HUES64 (cell line): ENCODE measurements at regions not wholly inside any gene's neighbourhood (a gene's known extent, or its start where the extent isn't known, plus 50 kb on each side); places are given as distances from the start of the nearest gene placed in this dataset.

Experiments used
- H3K27ac ChIP-seq: 2 replicates; pipeline ENCODE4 v1.7.0; 2013; ENCODE audit warnings: low read depth, low read length, inconsistent platforms
- H3K27me3 ChIP-seq: 2 replicates; pipeline ENCODE4 v1.6.1; 2013; ENCODE audit warnings: mild to moderate bottlenecking, low read length; ENCODE audit not compliant: insufficient read depth
- H3K36me3 ChIP-seq: 2 replicates; pipeline ENCODE4 v1.6.1; 2013; ENCODE audit warnings: mild to moderate bottlenecking, low read length; ENCODE audit not compliant: insufficient read depth
- H3K4me1 ChIP-seq: 2 replicates; pipeline ENCODE4 v1.6.1; 2013; ENCODE audit warnings: mild to moderate bottlenecking, low read length, moderate library complexity; ENCODE audit not compliant: insufficient read depth
- H3K4me3 ChIP-seq: 2 replicates; pipeline ENCODE4 v1.5.1; 2013; ENCODE audit warnings: mild to moderate bottlenecking, low read length, moderate library complexity
- H3K9ac ChIP-seq: 2 replicates; pipeline ENCODE4 v1.6.1; 2013; ENCODE audit warnings: mild to moderate bottlenecking, low read depth, low read length
- H3K9me3 ChIP-seq: 2 replicates; pipeline ENCODE4 v1.6.1; 2013; ENCODE audit warnings: low read depth, low read length; ENCODE audit not compliant: insufficient read depth
- WGBS: fragments of 150-250, 120-280 bp; methylation state at CpG from one replicate; pipeline ENCODE4 v1.1.7; 2013; ENCODE audit warnings: missing lambda C conversion rate; 5-methylcytosine and 5-hydroxymethylcytosine counted together

DNA sequence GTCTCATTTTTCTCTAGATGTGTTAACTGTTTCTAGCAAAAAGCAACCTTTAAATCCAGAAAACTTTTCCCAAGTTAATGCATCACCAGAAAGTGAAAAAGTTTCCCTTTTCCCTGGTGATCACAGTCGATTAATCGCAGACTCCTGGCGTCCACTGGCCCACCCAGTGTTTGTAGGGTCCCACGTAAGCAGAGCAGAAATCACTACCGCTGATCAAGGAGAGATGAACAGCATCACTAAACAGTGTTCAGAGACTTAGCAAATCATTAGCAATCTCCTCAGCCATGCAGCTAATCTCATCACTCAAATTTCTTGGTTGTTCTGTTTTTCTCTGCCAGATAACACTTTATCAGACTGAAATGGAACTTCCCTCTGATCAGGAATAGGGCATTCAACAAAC is 184.2 kb downstream of the EFNB2 start:
- 89% methylated on average over 5 of the region's 5 CpGs for whole genome bisulfite sequencing
- Histone ChIP-seq H3K4me1 (peaks cover 45% of the 10 kb centered on the region), H3K9ac (no peak overlapping the region), H3K27ac (no peak overlapping the region), H3K9me3 (no peaks in the 10 kb centered on the region), H3K4me3 (no peak overlapping the region), H3K36me3 (no peaks in the 10 kb centered on the region), H3K27me3 (peaks cover 25% of the 10 kb centered on the region)

DNA sequence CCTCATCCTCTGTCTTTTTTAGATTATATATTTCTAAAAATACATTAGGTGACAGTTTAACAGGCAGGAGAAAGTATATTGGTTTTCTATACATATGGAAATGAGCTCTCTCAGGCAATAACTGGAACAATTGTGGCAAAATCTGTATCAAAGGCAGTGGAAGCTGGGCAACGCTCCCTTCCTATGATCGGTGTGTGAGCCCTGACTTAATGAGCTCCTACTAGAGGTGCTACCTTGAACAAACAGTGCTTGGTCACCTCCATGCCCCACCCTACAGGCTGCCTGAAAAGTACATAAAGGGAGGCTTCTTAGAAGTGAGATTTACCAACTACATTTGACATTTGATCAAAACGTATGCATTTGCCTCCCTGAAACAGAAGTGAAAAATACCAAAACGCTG is 185.3 kb downstream of the EFNB2 start:
- no peak overlapping the region for H3K9ac ChIP-seq
- no peak overlapping the region for H3K27ac ChIP-seq
- H3K9me3 ChIP-seq: no peaks in the 10 kb centered on the region
- no peak overlapping the region for H3K4me3 ChIP-seq
- H3K4me1 ChIP-seq: peaks cover 45% of the 10 kb centered on the region
- H3K36me3 ChIP-seq: no peaks in the 10 kb centered on the region
- H3K27me3 ChIP-seq: peaks cover 25% of the 10 kb centered on the region
- 63% methylated on average over 4 of the region's 4 CpGs for WGBS

DNA sequence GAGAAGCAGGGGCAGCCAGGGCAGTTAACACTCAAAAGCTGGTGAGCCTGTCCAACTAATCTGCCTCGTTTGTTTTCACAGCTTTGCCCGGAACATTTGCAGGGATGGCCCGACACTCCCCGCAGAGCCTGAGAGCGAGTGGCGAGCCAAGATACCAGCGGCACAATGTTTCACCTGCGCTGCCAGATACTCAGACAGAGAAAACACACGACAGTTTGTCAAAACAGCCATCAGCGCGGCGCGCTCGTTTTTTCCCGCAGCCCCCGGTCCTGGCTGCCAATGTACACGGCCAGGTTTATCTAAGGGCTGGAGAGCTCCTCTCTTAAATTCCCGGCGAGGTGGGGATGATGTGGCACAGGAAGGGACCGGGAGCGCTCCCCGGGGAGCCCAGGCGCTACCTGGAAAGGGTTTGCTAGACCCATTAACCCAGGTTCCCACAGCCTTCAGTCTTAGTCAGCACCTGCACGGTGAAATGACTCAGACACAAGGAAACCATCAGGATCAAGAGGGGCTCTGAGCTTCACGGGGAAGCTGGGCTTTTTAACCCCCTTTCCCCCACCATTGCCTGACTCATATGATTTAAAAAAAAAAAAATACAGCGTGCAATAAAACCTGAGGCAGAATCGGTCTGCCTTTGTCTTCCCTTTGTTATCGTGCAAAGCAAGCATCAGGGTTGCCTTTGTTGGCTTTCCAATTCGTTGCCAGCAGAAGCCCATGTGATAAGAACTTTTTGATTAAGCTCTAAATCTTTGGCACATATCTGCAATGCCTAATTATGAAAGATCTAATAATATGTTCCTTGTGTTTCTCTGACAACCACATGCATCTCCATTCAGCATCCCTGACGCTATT is 186.2 kb downstream of the EFNB2 start:
- Histone ChIP-seq H3K36me3 (no peaks in the 10 kb centered on the region), H3K4me1 (peaks cover 45% of the 10 kb centered on the region), H3K27me3 (peaks cover 25% of the 10 kb centered on the region), H3K9ac (peak overlapping the region; percentile 46), H3K27ac (peak overlapping the region; percentile 28; the same call in 1 of the 2 replicates), H3K4me3 (peak overlapping the region; percentile 53), H3K9me3 (no peaks in the 10 kb centered on the region)
- WGBS: 2% methylated on average over 29 of the region's 30 CpGs

DNA sequence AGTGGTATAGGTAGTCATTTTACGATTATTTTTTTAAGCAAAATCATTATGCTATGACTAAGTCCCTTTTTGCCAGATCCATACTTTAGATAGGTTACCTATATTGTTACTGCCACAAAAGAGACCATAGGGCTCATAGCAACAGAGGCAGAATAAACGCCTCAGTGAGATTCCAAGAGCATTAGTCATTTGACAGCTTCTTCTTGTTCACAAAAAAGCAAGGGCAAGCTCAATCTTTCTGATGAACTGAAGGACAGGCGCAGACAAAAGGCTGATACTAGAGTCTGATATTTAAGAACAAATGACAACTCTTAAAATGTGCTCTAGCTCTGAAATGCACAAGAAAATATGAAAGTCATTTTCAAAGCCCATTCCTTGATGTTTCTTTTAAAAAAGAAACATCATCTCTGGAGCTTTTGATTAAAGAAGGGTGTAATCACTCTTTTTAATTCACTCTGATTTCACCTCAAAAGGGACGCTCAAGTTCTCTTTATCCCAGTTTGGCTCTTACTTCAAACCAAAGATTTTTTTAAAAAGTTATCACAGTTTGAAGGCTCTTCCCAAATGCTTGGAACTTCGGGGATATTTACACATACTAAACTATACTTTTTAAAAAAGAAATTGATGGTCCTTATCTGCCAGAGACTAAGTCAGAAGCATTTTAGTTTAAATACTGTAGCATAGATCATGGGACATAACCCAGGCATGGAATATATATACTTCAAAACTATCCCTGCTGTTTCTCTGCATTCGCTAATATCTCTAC is 187.2 kb downstream of the EFNB2 start:
- Histone ChIP-seq H3K4me1 (peaks cover 55% of the 10 kb centered on the region), H3K9ac (peak overlapping the region; percentile 46; the same call in 1 of the 2 replicates), H3K4me3 (peak overlapping the region; percentile 53), H3K27me3 (peaks cover 25% of the 10 kb centered on the region), H3K27ac (no peak overlapping the region), H3K36me3 (no peaks in the 10 kb centered on the region), H3K9me3 (no peaks in the 10 kb centered on the region)
- 53% methylated on average over 6 of the region's 6 CpGs for WGBS

DNA sequence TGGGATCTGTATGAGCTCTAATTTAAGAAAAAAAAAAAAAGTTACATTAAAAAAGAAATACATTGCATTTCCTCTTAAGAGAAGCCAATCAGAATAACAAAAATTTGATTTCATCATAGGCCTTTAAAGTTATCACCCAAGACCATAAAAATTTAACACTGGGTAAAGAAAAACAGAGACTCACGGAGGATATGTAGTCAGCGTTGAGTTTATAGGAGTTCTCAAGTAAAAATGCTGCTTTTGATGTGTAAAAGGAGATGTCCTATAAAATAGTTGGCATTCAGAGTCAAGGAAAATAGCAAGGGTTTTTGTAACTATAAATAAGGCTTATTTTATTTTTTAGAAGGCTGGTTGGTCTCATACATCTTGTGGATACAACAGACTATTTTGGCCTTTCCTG is 191.1 kb downstream of the EFNB2 start:
- no peaks in the 10 kb centered on the region for H3K36me3 ChIP-seq
- WGBS: 91% methylated on average over 2 of the region's 2 CpGs
- peaks cover 33% of the 10 kb centered on the region for H3K4me1 ChIP-seq
- no peak overlapping the region for H3K4me3 ChIP-seq
- no peak overlapping the region for H3K9ac ChIP-seq
- H3K27me3 ChIP-seq: peaks cover 8% of the 10 kb centered on the region; the same call in 1 of the 2 replicates
- peaks cover 15% of the 10 kb centered on the region for H3K9me3 ChIP-seq
- H3K27ac ChIP-seq: no peak overlapping the region

DNA sequence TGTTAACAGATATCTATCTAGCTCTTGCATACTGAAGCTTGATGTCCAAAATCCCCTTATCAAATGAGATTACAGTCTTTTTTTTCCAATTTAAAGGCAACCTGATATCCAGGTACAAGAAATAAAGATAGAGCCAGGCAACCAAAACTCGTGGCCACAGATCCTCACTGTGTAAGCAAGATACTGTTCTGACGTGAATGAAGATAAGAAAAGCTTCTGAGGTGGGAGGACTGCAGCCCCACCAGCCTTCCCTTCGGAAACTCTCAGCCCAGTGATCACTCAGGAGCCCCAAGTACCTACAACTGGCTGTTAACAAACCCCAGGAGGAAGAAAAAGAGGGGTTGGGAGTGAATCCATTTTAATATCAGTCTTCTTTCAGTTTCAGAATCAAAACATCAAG is 191.6 kb downstream of the EFNB2 start:
- Histone ChIP-seq H3K4me1 (peaks cover 32% of the 10 kb centered on the region), H3K4me3 (no peak overlapping the region), H3K27ac (no peak overlapping the region), H3K9ac (no peak overlapping the region), H3K9me3 (peaks cover 20% of the 10 kb centered on the region), H3K27me3 (0 out of 2 replicates have a peak, but pooled peaks cover 3% of the 10 kb centered on the region), H3K36me3 (no peaks in the 10 kb centered on the region)
- WGBS: 60% methylated on average over 3 of the region's 3 CpGs

DNA sequence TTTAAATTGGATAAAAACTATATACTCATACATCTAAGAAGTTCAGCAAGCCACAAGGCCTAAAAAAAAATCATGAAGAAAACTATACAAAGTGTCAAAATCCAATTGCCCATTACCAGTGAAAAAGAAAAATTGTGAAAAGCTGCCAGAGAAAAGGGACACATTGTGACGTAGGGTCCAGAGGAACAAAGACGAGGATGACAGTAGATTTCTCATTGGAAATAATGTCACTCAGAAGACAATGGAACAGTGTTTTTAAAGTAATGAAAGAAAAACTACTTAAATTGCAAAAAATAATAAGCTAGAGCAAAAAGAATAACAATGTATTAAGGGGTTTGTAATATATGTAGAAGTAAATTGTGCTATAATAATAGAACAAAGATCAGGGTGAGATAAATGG is 195.2 kb downstream of the EFNB2 start:
- Histone ChIP-seq H3K27me3 (no peaks in the 10 kb centered on the region), H3K9me3 (peaks cover 20% of the 10 kb centered on the region), H3K4me1 (peaks cover 15% of the 10 kb centered on the region), H3K9ac (no peak overlapping the region), H3K36me3 (no peaks in the 10 kb centered on the region), H3K4me3 (no peak overlapping the region), H3K27ac (no peak overlapping the region)
- WGBS: 85% methylated on average over 2 of the region's 2 CpGs

DNA sequence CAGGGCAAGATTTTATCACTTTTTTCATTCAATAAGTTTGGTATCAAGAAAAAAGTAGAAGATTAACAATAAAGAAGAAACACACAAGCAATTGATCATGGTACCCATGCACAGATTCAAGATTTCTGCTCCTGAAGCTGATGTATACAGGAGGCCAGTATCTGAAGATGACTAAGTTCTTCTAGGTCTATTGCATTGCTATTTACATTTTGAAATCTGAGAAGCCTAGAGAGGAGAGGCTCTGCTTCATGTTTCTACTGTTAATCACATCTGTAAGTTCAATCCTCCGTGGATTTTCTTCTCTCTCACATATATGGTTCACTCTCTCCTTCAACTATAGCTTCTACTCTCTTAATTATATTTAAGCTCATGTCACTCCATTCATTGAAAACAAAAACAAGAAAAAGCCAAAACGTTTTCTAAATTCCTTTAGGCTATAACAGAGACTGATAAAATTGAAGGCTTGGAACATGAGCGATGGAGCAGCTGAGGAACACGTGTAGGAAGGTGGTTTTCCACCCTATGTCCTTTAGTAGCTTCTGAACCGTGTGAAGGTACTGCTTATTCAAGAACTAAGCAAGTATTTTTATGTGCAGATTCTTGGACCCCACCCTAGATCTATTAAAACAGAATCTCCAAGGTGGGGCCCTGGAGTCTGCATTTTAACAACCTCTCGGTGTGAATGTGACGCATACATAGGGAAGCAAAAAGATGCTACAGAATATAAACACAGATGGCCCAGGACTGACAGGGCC is 198.2 kb downstream of the EFNB2 start:
- no peak overlapping the region for H3K9ac ChIP-seq
- no peaks in the 10 kb centered on the region for H3K27me3 ChIP-seq
- peaks cover 19% of the 10 kb centered on the region for H3K4me1 ChIP-seq
- H3K4me3 ChIP-seq: no peak overlapping the region
- no peaks in the 10 kb centered on the region for H3K36me3 ChIP-seq
- peaks cover 20% of the 10 kb centered on the region for H3K9me3 ChIP-seq
- WGBS: 84% methylated on average over 7 of the region's 7 CpGs
- H3K27ac ChIP-seq: no peak overlapping the region

DNA sequence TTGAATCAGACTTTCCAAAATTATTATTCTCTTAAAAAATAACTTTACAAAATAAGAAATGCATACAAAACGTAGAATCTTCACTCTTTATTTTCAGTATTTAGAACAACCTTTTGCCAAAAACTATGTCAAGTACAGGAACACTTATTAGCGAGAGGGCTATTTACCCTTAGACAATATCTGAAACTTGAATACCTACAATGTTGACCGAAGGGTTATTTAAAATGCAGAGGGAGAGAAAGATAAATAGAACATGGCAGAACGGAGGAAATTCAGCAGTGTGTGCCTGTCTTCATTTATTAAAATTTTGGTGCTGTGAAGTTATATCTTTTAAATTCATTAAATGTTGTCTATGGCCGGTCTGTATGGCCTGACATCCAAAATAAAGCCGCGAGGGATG is 198.8 kb downstream of the EFNB2 start:
- Histone ChIP-seq H3K9ac (no peak overlapping the region), H3K4me1 (peaks cover 25% of the 10 kb centered on the region), H3K36me3 (no peaks in the 10 kb centered on the region), H3K27ac (no peak overlapping the region), H3K4me3 (no peak overlapping the region), H3K9me3 (peaks cover 20% of the 10 kb centered on the region), H3K27me3 (no peaks in the 10 kb centered on the region)
- WGBS: 96% methylated on average over 7 of the region's 7 CpGs

DNA sequence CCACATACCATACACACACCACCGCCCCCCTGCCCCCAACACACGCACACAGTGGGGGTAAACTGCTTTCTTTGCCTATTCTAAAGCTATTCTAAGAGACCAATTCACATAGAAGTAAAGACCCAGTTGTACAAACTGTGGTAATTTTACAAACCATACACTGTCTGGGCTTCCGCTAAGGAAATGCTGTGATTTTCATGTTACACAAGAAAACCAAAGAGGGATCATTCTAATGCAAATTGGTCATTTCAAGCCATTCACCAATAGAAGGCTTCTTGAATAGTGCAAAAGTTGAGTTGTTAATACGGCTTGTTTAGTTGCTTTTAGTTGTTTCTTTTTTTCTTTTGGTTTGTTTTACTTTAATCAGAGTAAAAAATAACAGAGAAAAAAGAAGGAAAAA is 202.8 kb downstream of the EFNB2 start:
- H3K4me3 ChIP-seq: no peak overlapping the region
- H3K9me3 ChIP-seq: no peaks in the 10 kb centered on the region
- H3K27me3 ChIP-seq: no peaks in the 10 kb centered on the region
- H3K36me3 ChIP-seq: no peaks in the 10 kb centered on the region
- H3K27ac ChIP-seq: no peak overlapping the region
- H3K9ac ChIP-seq: no peak overlapping the region
- 62% methylated on average over 4 of the region's 4 CpGs for WGBS
- H3K4me1 ChIP-seq: peaks cover 30% of the 10 kb centered on the region

DNA sequence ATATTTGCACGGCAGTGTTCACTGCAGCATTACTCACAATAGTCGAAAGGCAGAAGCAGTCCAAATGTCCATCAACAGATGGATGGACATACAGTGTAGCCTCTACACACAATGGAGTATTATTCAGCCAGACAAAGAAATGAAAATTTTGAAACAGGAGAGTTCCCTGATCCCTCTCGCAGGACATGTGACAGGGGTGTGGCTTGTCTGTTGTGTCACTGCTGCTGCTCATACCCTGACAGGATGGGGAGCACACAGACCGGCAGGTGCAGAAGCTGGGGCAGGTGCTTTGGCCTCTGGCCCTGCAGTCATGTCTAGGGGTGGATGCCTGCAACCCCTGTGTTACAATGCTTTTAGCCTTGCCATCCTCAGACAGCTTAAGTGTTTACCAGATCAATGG is 204.3 kb downstream of the EFNB2 start:
- H3K27me3 ChIP-seq: no peaks in the 10 kb centered on the region
- H3K9ac ChIP-seq: no peak overlapping the region
- H3K4me3 ChIP-seq: no peak overlapping the region
- H3K27ac ChIP-seq: no peak overlapping the region
- peaks cover 30% of the 10 kb centered on the region for H3K4me1 ChIP-seq
- 94% methylated on average over 4 of the region's 4 CpGs for WGBS
- H3K9me3 ChIP-seq: no peaks in the 10 kb centered on the region
- no peaks in the 10 kb centered on the region for H3K36me3 ChIP-seq
